BE2C (cell line): ENCODE measurements at regions not wholly inside any gene's neighbourhood (a gene's known extent, or its start where the extent isn't known, plus 50 kb on each side); places are given as distances from the start of the nearest gene placed in this dataset.
A peak's percentile ranks its signal among the peaks of the same experiment; 100 is the strongest.

ENCODE experiments used
- DNase-seq: peaks from one replicate; pipeline ENCODE4 v3.0.0-alpha.2; 2020
- H3K27me3 ChIP-seq: fragments of 250-450 bp; sonication (Bioruptor Pico); 2 replicates; pipeline ENCODE4 v1.5.1; 2020; ENCODE audit warnings: mild to moderate bottlenecking
- H3K36me3 ChIP-seq: fragments of 250-450 bp; sonication (Bioruptor Pico); 2 replicates; pipeline ENCODE4 v1.5.1; 2020; ENCODE audit warnings: mild to moderate bottlenecking
- H3K4me1 ChIP-seq: fragments of 250-450 bp; sonication (Bioruptor Pico); 2 replicates; pipeline ENCODE4 v1.5.1; 2020
- H3K4me3 ChIP-seq: 2 replicates; pipeline ENCODE4 v1.5.1; 2011; ENCODE audit warnings: low read depth, low read length
- H3K9me3 ChIP-seq: fragments of 250-450 bp; sonication (Bioruptor Pico); 2 replicates; pipeline ENCODE4 v1.5.1; 2020
- CTCF ChIP-seq: IDR thresholded peaks from 2 replicates; pipeline ENCODE4 v1.5.1; 2012; ENCODE audit warnings: mild to moderate bottlenecking, low read depth, low read length

GRCh38 chr20:50301712-50302111 is 111.1 kb downstream of the CEBPB start:
- no peaks in the 10 kb centered on the region for H3K36me3 ChIP-seq
- peaks cover 46% of the 10 kb centered on the region for H3K4me1 ChIP-seq
- DNase-seq: no peak
- no peak overlapping the region for H3K4me3 ChIP-seq
- no peaks in the 10 kb centered on the region for H3K27me3 ChIP-seq
- TF ChIP-seq CTCF: no peak
- no peaks in the 10 kb centered on the region for H3K9me3 ChIP-seq

GRCh38 chr20:50302341-50303057 is 111.9 kb downstream of the CEBPB start:
- Histone ChIP-seq H3K9me3 (no peaks in the 10 kb centered on the region), H3K4me1 (peaks cover 40% of the 10 kb centered on the region), H3K4me3 (no peak overlapping the region), H3K27me3 (no peaks in the 10 kb centered on the region), H3K36me3 (no peaks in the 10 kb centered on the region)
- DNase-seq: no peak
- TF ChIP-seq CTCF: no peak

GRCh38 chr20:50303573-50304500 is 113.2 kb downstream of the CEBPB start:
- H3K36me3 ChIP-seq: no peaks in the 10 kb centered on the region
- no peak for TF ChIP-seq CTCF
- peak; percentile 97 for DNase-seq
- peaks cover 39% of the 10 kb centered on the region for H3K4me1 ChIP-seq
- no peak overlapping the region for H3K4me3 ChIP-seq
- no peaks in the 10 kb centered on the region for H3K27me3 ChIP-seq
- no peaks in the 10 kb centered on the region for H3K9me3 ChIP-seq

GRCh38 chr20:50304501-50304856 is 113.8 kb downstream of the CEBPB start:
- Histone ChIP-seq H3K4me3 (no peak overlapping the region), H3K4me1 (peaks cover 45% of the 10 kb centered on the region), H3K9me3 (no peaks in the 10 kb centered on the region), H3K36me3 (no peaks in the 10 kb centered on the region), H3K27me3 (no peaks in the 10 kb centered on the region)
- no peak for TF ChIP-seq CTCF
- peak; percentile 75 for DNase-seq

- no peaks in the 10 kb centered on the region for H3K9me3 ChIP-seq
- H3K36me3 ChIP-seq: no peaks in the 10 kb centered on the region
- no peak overlapping the region; the same call in 1 of the 2 replicates for H3K4me3 ChIP-seq
- no peak for TF ChIP-seq CTCF
- peak; percentile 90 for DNase-seq
- H3K27me3 ChIP-seq: no peaks in the 10 kb centered on the region
- H3K4me1 ChIP-seq: peaks cover 49% of the 10 kb centered on the region
Observed at GRCh38 chr20:50304923-50305635, 114.4 kb downstream of the CEBPB start.
